CD4-positive, alpha-beta T cell (primary cell): ENCODE measurements at regions not wholly inside any gene's neighbourhood (a gene's known extent, or its start where the extent isn't known, plus 50 kb on each side); places are given as distances from the start of the nearest gene placed in this dataset.

Experiments
- ATAC-seq: fragments of 200-7000 bp; cut with Tn5 transposase; one replicate; pipeline ENCODE4 v1.10.0; 2022; ENCODE audit warnings: mild to moderate bottlenecking; ENCODE audit not compliant: poor library complexity
- CTCF ChIA-PET: fragments of 350-600 bp; sonication (Branson Sonifier 250); formaldehyde crosslinking; loops from one replicate; lab custom pipeline; 2021; ENCODE audit warnings: antibody characterized with exemption, inconsistent platforms; lab: Charles Lee
- POLR2A ChIA-PET: fragments of 350-600 bp; sonication (Branson Sonifier 250); formaldehyde crosslinking; loops from one replicate; lab custom pipeline; 2021; ENCODE audit warnings: antibody characterized with exemption, inconsistent platforms; lab: Charles Lee
- DNase-seq, 14 experiments: peaks; one replicate each; pipeline ENCODE4 v3.0.0-alpha.2; 2013 to 2020; ENCODE audit warnings: mixed read lengths in 2 of 14
- H3K27ac ChIP-seq, 2 donors: one replicate each; pipeline versions ENCODE4 v1.5.1 to v1.7.0; 2013; ENCODE audit warnings: low read length in 2 of 2, low read depth in 1 of 2, mild to moderate bottlenecking in 1 of 2
- H3K27me3 ChIP-seq, 2 experiments: 1 replicate in 1 of 2; 2 replicates in 1 of 2; pipeline versions ENCODE4 v1.6.1 to v1.7.0; 2013; ENCODE audit warnings: low read length in 2 of 2, control low read depth in 1 of 2, mild to moderate bottlenecking in 1 of 2, moderate library complexity in 1 of 2; ENCODE audit not compliant: insufficient read depth in 2 of 2, control insufficient read depth in 1 of 2
- H3K36me3 ChIP-seq: one replicate; pipeline ENCODE4 v1.6.1; 2013; ENCODE audit warnings: low read length, control low read depth; ENCODE audit not compliant: insufficient read depth
- H3K4me1 ChIP-seq: one replicate; pipeline ENCODE4 v1.6.1; 2013; ENCODE audit warnings: low read length, control low read depth; ENCODE audit not compliant: insufficient read depth
- H3K4me3 ChIP-seq: one replicate; pipeline ENCODE4 v1.5.1; 2013; ENCODE audit warnings: mild to moderate bottlenecking, low read length, moderate library complexity
- H3K9me3 ChIP-seq, 2 experiments: 1 replicate in 1 of 2; 2 replicates in 1 of 2; pipeline versions ENCODE4 v1.6.1 to v1.7.0; 2013; ENCODE audit warnings: low read length in 2 of 2, mild to moderate bottlenecking in 2 of 2, control low read depth in 1 of 2, moderate library complexity in 1 of 2; ENCODE audit not compliant: control insufficient read depth in 1 of 2, insufficient read depth in 1 of 2
- H3K27ac Mint-ChIP-seq: one replicate; pipeline ENCODE4 v1.8.0; 2020; ENCODE audit warnings: mixed read lengths
- H3K27me3 Mint-ChIP-seq: one replicate; pipeline ENCODE4 v1.8.0; 2021; ENCODE audit warnings: mixed read lengths
- H3K36me3 Mint-ChIP-seq: one replicate; pipeline ENCODE4 v1.8.0; 2021; ENCODE audit warnings: low read depth, mixed read lengths
- H3K4me1 Mint-ChIP-seq: one replicate; pipeline ENCODE4 v1.8.0; 2021; ENCODE audit warnings: low read depth, mixed read lengths
- H3K4me3 Mint-ChIP-seq: one replicate; pipeline ENCODE4 v1.8.0; 2020; ENCODE audit warnings: mild to moderate bottlenecking, mixed read lengths
- H3K9me3 Mint-ChIP-seq: one replicate; pipeline ENCODE4 v1.8.0; 2020; ENCODE audit warnings: mixed read lengths
- CTCF ChIP-seq: fragments of 200-600 bp; IDR thresholded peaks from one replicate; pipeline ENCODE4 v1.8.0; 2022; ENCODE audit warnings: antibody characterized with exemption, mild to moderate bottlenecking
- intact Hi-C, 2 experiments: fragments of 100-400 bp; cut with DNase I in 1 of 2; cut with micrococcal nuclease in 1 of 2; formaldehyde crosslinking; loops; one replicate each; pipeline versions ENCODE4 v1.15.1 to v1.9.0; 2023 to 2025; cut with DNase I, micrococcal nuclease

GRCh38 chr20:48483334-48484066 is 344.3 kb downstream of the PREX1 start:
- H3K9me3 Mint-ChIP-seq, result no peaks in the 10 kb centered on the region
- H3K36me3 ChIP-seq, result no peaks in the 10 kb centered on the region
- no peak overlapping the region for H3K27ac ChIP-seq
- intact Hi-C loops, result no loop called here
- ChIA-PET CTCF (no interaction called here), POLR2A (no interaction called here)
- H3K27ac Mint-ChIP-seq, result no peak overlapping the region
- ATAC-seq (no peak), DNase-seq (no peak)
- H3K4me1 Mint-ChIP-seq, result no peaks in the 10 kb centered on the region
- no peak overlapping the region for H3K4me3 ChIP-seq
- H3K36me3 Mint-ChIP-seq, result no peaks in the 10 kb centered on the region
- no peaks in the 10 kb centered on the region for H3K9me3 ChIP-seq
- no peak overlapping the region for H3K4me3 Mint-ChIP-seq
- TF ChIP-seq CTCF, result no peak
- peaks cover 42% of the 10 kb centered on the region for H3K27me3 Mint-ChIP-seq
- H3K27me3 ChIP-seq, result peaks cover 2 to 17% of the 10 kb centered on the region in 2 experiments
- no peaks in the 10 kb centered on the region for H3K4me1 ChIP-seq

- Histone ChIP-seq H3K4me3 (no peak overlapping the region), H3K4me1 (no peaks in the 10 kb centered on the region), H3K36me3 (no peaks in the 10 kb centered on the region), H3K27me3 (peaks cover 2 to 25% of the 10 kb centered on the region in 2 experiments), H3K27ac (no peak overlapping the region), H3K9me3 (no peaks in the 10 kb centered on the region)
- DNase-seq, result no peak
- H3K4me1 Mint-ChIP-seq, result no peaks in the 10 kb centered on the region
- H3K4me3 Mint-ChIP-seq, result no peak overlapping the region
- ChIA-PET POLR2A (no interaction called here), CTCF (no interaction called here)
- no peaks in the 10 kb centered on the region for H3K36me3 Mint-ChIP-seq
- intact Hi-C loops, result no loop called here
- H3K27ac Mint-ChIP-seq, result no peak overlapping the region
- no peaks in the 10 kb centered on the region for H3K9me3 Mint-ChIP-seq
- no peak for ATAC-seq
- no peak for TF ChIP-seq CTCF
- H3K27me3 Mint-ChIP-seq, result peaks cover 42% of the 10 kb centered on the region
Observed at GRCh38 chr20:48482790-48483189, 345.0 kb downstream of the PREX1 start.

GRCh38 chr20:48480216-48480772 is 347.5 kb downstream of the PREX1 start:
- H3K4me3 Mint-ChIP-seq, result no peak overlapping the region
- H3K4me1 ChIP-seq, result no peaks in the 10 kb centered on the region
- intact Hi-C loops, result no loop called here
- DNase-seq (no peak), ATAC-seq (no peak)
- no peak overlapping the region for H3K27ac Mint-ChIP-seq
- H3K27me3 Mint-ChIP-seq, result peaks cover 45% of the 10 kb centered on the region
- H3K27me3 ChIP-seq, result peaks cover 0 to 29% of the 10 kb centered on the region in 2 experiments
- H3K36me3 Mint-ChIP-seq, result no peaks in the 10 kb centered on the region
- H3K36me3 ChIP-seq, result no peaks in the 10 kb centered on the region
- TF ChIP-seq CTCF, result no peak
- no peaks in the 10 kb centered on the region for H3K9me3 Mint-ChIP-seq
- no peak overlapping the region for H3K4me3 ChIP-seq
- H3K4me1 Mint-ChIP-seq, result no peaks in the 10 kb centered on the region
- ChIA-PET POLR2A (no interaction called here), CTCF (no interaction called here)
- H3K9me3 ChIP-seq, result peaks cover 0 to 11% of the 10 kb centered on the region in 2 experiments
- no peak overlapping the region for H3K27ac ChIP-seq
